Stomach (tissue), 8 donors: ENCODE measurements at regions not wholly inside any gene's neighbourhood (a gene's known extent, or its start where the extent isn't known, plus 50 kb on each side); places are given as distances from the start of the nearest gene placed in this dataset.

Experiments
- DNase-seq, 2 donors: peaks; one replicate each; pipeline versions ENCODE4 v3.0.0 to v3.0.0-alpha.2; 2013 to 2019
- H3K27ac ChIP-seq, 5 donors: fragments of 200-600 bp in 4 of 5; sonication (generic) in 4 of 5; one replicate each; pipeline ENCODE4 v1.5.1; 2013 to 2019; ENCODE audit warnings: mild to moderate bottlenecking in 1 of 5, moderate library complexity in 1 of 5
- H3K27me3 ChIP-seq, 3 donors: fragments of 200-600 bp; sonication (generic); one replicate each; pipeline ENCODE4 v1.5.1; 2017 to 2019; ENCODE audit warnings: mixed run types in 1 of 3
- H3K36me3 ChIP-seq, 4 donors: fragments of 200-600 bp; sonication (generic); 1 replicate in 3 of 4; 2 replicates in 1 of 4; pipeline ENCODE4 v1.5.1; 2016 to 2019
- H3K4me1 ChIP-seq, 4 donors: fragments of 200-600 bp; sonication (generic); one replicate each; pipeline ENCODE4 v1.5.1; 2016 to 2019
- H3K4me3 ChIP-seq, 4 donors: fragments of 200-600 bp; sonication (generic) in 3 of 4; one replicate each; pipeline ENCODE4 v1.5.1; 2016 to 2019; ENCODE audit warnings: mild to moderate bottlenecking in 1 of 4
- H3K9me3 ChIP-seq, 4 donors: fragments of 200-600 bp; sonication (generic); one replicate each; pipeline ENCODE4 v1.5.1; 2016 to 2019
- CTCF ChIP-seq, 7 experiments: fragments of 450-650 bp in 4 of 7; fragments of 200-600 bp in 3 of 7; sonication (generic) in 3 of 7; IDR thresholded peaks; one replicate each; pipeline ENCODE4 v1.5.1; 2016 to 2019; ENCODE audit warnings: antibody characterized with exemption in 7 of 7, control low read depth in 2 of 7, mild to moderate bottlenecking in 1 of 7
- EP300 ChIP-seq: sonication (generic); formaldehyde crosslinking; IDR thresholded peaks from one replicate; pipeline ENCODE4 v1.6.1; 2017; ENCODE audit warnings: antibody characterized with exemption
- POLR2A ChIP-seq, 4 donors: fragments of 450-650 bp; IDR thresholded peaks; one replicate each; pipeline ENCODE4 v1.6.1; 2016; ENCODE audit warnings: antibody characterized with exemption in 4 of 4, control low read depth in 2 of 4, mild to moderate bottlenecking in 1 of 4, moderate library complexity in 1 of 4
- POLR2AphosphoS5 ChIP-seq, 3 donors: sonication (generic); formaldehyde crosslinking; IDR thresholded peaks; one replicate each; pipeline ENCODE4 v1.6.1; 2016; ENCODE audit warnings: antibody characterized with exemption in 3 of 3
- WGBS, 5 donors: extraction: QIAGEN DNeasy Blood & Tissue Kit in 3 of 5; methylation state at CpG; one replicate each; pipeline versions ENCODE4 v1.1.5 to v1.1.7; 2013 to 2018; 5-methylcytosine and 5-hydroxymethylcytosine counted together
- intact Hi-C: fragments of 100-400 bp; cut with DNase I; formaldehyde crosslinking; loops from one replicate; pipeline ENCODE4 v1.15.1; 2023; ENCODE audit warnings: low total_unique reads
- donor health status: healthy with polysubstance abuse.
- donor health status: Bipolar disorder and iron deficiency.
- donor health status: healthy.

GRCh38 chr14:34318014-34318413, 144.0 kb downstream of the SPTSSA start:
- 61 to 92% (median 81%) methylated on average over 2 of the region's 2 CpGs for WGBS, 5 donors
- TF ChIP-seq CTCF (IDR thresholded peaks at IDR 0.05) = no peak
- TF ChIP-seq POLR2A (IDR thresholded peaks at IDR 0.05) = no peak
- no peak for TF ChIP-seq EP300
- TF ChIP-seq POLR2AphosphoS5 (IDR thresholded peaks at IDR 0.05) = no peak
- no peaks in the 10 kb centered on the region for H3K36me3 ChIP-seq
- no peak overlapping the region for H3K27ac ChIP-seq
- no peaks in the 10 kb centered on the region for H3K27me3 ChIP-seq
- no peak for DNase-seq
- no peak overlapping the region for H3K4me3 ChIP-seq
- no peaks in the 10 kb centered on the region for H3K4me1 ChIP-seq
- intact Hi-C loops = no loop called here
- no peaks in the 10 kb centered on the region for H3K9me3 ChIP-seq

- no peak for TF ChIP-seq EP300
- TF ChIP-seq POLR2A (IDR thresholded peaks at IDR 0.05) = no peak
- no peak for TF ChIP-seq POLR2AphosphoS5 (IDR thresholded peaks at IDR 0.05)
- TF ChIP-seq CTCF (IDR thresholded peaks at IDR 0.05) = no peak
- no peak for DNase-seq
- no peaks in the 10 kb centered on the region for H3K36me3 ChIP-seq
- intact Hi-C loops = no loop called here
- peaks cover 0 to 7% (median 0%) of the 10 kb centered on the region in 4 donors for H3K9me3 ChIP-seq
- no peak overlapping the region for H3K4me3 ChIP-seq
- 93 to 100% (median 98%) methylated on average over 1 of the region's 1 CpG for WGBS, 5 donors
- H3K27me3 ChIP-seq = peaks cover 0 to 4% (median 0%) of the 10 kb centered on the region in 3 donors
- H3K4me1 ChIP-seq = no peaks in the 10 kb centered on the region
- H3K27ac ChIP-seq = no peak overlapping the region
Observed at GRCh38 chr14:34310724-34311123, 151.3 kb downstream of the SPTSSA start.

- no peak overlapping the region for H3K27ac ChIP-seq
- intact Hi-C loops = no loop called here
- WGBS, 5 donors = 81 to 91% (median 84%) methylated on average over 2 of the region's 2 CpGs
- no peaks in the 10 kb centered on the region for H3K9me3 ChIP-seq
- peaks cover 0 to 4% (median 0%) of the 10 kb centered on the region in 4 donors for H3K4me1 ChIP-seq
- peaks cover 0 to 4% (median 0%) of the 10 kb centered on the region in 3 donors for H3K27me3 ChIP-seq
- no peaks in the 10 kb centered on the region for H3K36me3 ChIP-seq
- TF ChIP-seq POLR2A (IDR thresholded peaks at IDR 0.05) (no peak), CTCF (IDR thresholded peaks at IDR 0.05) (no peak), POLR2AphosphoS5 (IDR thresholded peaks at IDR 0.05) (no peak)
- no peak for DNase-seq
- H3K4me3 ChIP-seq = no peak overlapping the region
Observed at GRCh38 chr14:34303811-34304210, 158.2 kb downstream of the SPTSSA start.

GRCh38 chr14:34302654-34303053, 159.4 kb downstream of the SPTSSA start:
- intact Hi-C loops = no loop called here
- peaks cover 0 to 4% (median 0%) of the 10 kb centered on the region in 4 donors for H3K4me1 ChIP-seq
- TF ChIP-seq EP300 (no peak), CTCF (IDR thresholded peaks at IDR 0.05) (no peak), POLR2AphosphoS5 (IDR thresholded peaks at IDR 0.05) (no peak), POLR2A (IDR thresholded peaks at IDR 0.05) (no peak)
- no peak overlapping the region for H3K4me3 ChIP-seq
- no peaks in the 10 kb centered on the region for H3K9me3 ChIP-seq
- WGBS, 5 donors = 37 to 59% (median 47%) methylated on average over 6 of the region's 6 CpGs
- H3K27ac ChIP-seq = no peak overlapping the region
- no peaks in the 10 kb centered on the region for H3K36me3 ChIP-seq
- H3K27me3 ChIP-seq = peaks cover 0 to 4% (median 0%) of the 10 kb centered on the region in 3 donors
- peak in 1 of 2 donors; percentile 77 for DNase-seq
